Activated CD4-positive, alpha-beta T cell treated with anti-CD3 and anti-CD28 coated beads for 36 hours (primary cell): ENCODE measurements at regions not wholly inside any gene's neighbourhood (a gene's known extent, or its start where the extent isn't known, plus 50 kb on each side); places are given as distances from the start of the nearest gene placed in this dataset.

Experiments
- ATAC-seq: fragments of 200-7000 bp; cut with Tn5 transposase; one replicate; pipeline ENCODE4 v1.10.0; 2021; ENCODE audit warnings: mild to moderate bottlenecking, moderate library complexity
- CTCF ChIA-PET: fragments of 350-600 bp; sonication (Branson Sonifier 250); formaldehyde crosslinking; loops from one replicate; lab custom pipeline; 2021; ENCODE audit warnings: antibody characterized with exemption; lab: Charles Lee
- POLR2A ChIA-PET: fragments of 350-600 bp; sonication (Branson Sonifier 250); formaldehyde crosslinking; loops from one replicate; lab custom pipeline; 2021; ENCODE audit warnings: antibody characterized with exemption, inconsistent platforms; lab: Charles Lee
- DNase-seq: peaks from one replicate; pipeline ENCODE4 v3.0.0-alpha.2; 2020
- H3K27ac Mint-ChIP-seq: one replicate; pipeline ENCODE4 v1.8.0; 2021; ENCODE audit warnings: mixed read lengths
- H3K27me3 Mint-ChIP-seq: one replicate; pipeline ENCODE4 v1.8.0; 2021; ENCODE audit warnings: mixed read lengths
- H3K36me3 Mint-ChIP-seq: one replicate; pipeline ENCODE4 v1.8.0; 2021; ENCODE audit warnings: low read depth, mixed read lengths
- H3K4me1 Mint-ChIP-seq: one replicate; pipeline ENCODE4 v1.8.0; 2021; ENCODE audit warnings: mixed read lengths
- H3K4me3 Mint-ChIP-seq: one replicate; pipeline ENCODE4 v1.8.0; 2021; ENCODE audit warnings: mild to moderate bottlenecking, moderate library complexity, mixed read lengths
- H3K9me3 Mint-ChIP-seq: one replicate; pipeline ENCODE4 v1.8.0; 2021; ENCODE audit warnings: low read depth, mixed read lengths
- intact Hi-C, 2 experiments: fragments of 100-400 bp; cut with DNase I in 1 of 2; cut with micrococcal nuclease in 1 of 2; formaldehyde crosslinking; loops; one replicate each; pipeline versions ENCODE4 v1.14.2 to v1.15.1; 2022 to 2024; cut with DNase I, micrococcal nuclease

- ATAC-seq (no peak), DNase-seq (no peak)
- CTCF ChIA-PET = interaction anchor here (0.6 to 0.8 kb wide), 2 partner anchors 12 to 87 kb away, joined by 3 read pairs; no protein-coding TSS in a partner anchor
- Mint-ChIP-seq H3K9me3 (peaks cover 3% of the 10 kb centered on the region), H3K4me1 (peaks cover 25% of the 10 kb centered on the region), H3K27me3 (no peaks in the 10 kb centered on the region), H3K27ac (no peak overlapping the region), H3K36me3 (no peaks in the 10 kb centered on the region), H3K4me3 (no peak overlapping the region)
- intact Hi-C loops = no loop called here
- POLR2A ChIA-PET = no interaction called here
Observed at GRCh38 chr1:83694449-83694848, 304.5 kb downstream of the TTLL7 start.

DNA sequence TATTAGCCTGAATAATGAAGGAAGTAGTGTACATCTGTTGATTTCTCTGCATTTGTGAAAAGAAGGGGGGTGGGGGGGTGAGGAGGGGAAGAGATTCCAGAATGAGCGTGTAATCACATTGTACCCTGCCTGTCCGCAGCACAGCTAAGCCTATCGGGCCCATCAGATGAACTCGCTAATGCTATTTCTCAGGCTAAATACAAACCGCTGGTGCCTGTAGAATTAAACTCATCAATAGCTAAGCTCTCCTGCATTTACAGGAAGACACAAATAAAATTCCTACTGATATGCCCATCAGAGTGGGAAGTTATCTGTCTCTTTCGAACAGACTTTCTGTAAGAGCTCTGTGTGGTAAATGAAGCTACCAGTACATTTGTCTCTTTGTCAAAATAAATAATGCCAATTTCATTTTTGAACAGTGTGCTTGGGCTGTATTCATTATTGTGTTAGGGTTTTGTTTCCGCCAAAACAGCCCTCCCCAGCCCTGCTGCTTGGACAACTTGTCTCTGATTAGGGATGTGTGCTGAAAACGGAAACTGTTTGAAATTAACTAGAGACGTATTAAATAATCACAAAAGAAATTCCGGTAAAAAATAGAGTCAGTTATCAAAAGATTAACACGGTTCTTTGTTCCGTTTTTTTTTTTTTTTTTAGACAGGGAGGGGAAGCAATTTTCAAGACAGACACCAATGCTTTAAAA is 305.4 kb downstream of the TTLL7 start:
- CTCF ChIA-PET = no interaction called here
- no peaks in the 10 kb centered on the region for H3K27me3 Mint-ChIP-seq
- peaks cover 5% of the 10 kb centered on the region for H3K9me3 Mint-ChIP-seq
- POLR2A ChIA-PET = no interaction called here
- intact Hi-C loops = no loop called here
- H3K4me1 Mint-ChIP-seq = peaks cover 25% of the 10 kb centered on the region
- H3K27ac Mint-ChIP-seq = no peak overlapping the region
- no peaks in the 10 kb centered on the region for H3K36me3 Mint-ChIP-seq
- DNase-seq (no peak), ATAC-seq (no peak)
- peak overlapping the region; percentile 63 for H3K4me3 Mint-ChIP-seq

DNA sequence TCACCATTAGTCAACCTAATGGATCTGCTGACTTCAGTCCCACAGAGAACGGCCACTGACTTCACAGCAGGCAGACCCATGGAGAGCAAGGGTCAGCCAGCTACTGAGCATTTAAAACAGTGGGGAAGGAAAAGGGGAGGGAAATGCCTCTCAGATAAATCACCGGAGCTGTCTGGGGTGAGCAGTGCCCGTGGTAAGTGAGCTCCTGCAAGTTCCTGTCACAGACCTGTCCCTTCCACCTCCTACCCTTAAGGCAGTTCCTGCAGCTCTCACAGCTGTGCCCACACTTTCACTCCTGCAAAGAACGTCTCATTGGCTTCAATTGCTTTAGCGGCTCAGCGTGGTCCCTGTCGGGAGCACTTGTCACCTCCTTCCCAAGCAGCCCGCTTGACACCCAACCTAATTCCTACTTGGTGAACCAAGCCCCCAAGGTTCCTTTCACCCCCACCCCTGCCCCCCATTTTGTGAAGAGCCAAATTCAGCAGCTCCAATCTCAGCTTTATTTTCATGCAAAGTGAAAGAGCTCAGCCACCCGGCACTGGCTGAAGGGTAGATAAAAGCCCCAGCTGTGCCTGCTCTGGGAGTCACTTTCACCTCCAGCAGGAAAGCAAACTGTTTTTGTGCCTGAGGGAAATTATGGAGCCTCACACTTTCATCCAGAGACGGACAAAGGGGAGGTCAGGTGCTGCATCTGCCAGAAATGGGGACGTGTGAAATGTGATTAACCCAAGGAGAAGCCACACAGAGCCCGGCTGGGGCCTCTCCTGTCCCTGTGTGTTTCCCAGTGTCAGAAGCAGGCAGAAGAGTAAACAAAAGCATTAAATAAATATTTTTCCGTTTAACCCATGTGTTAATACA is 306.2 kb downstream of the TTLL7 start:
- intact Hi-C loops = no loop called here
- peak overlapping the region; percentile 21 for H3K27ac Mint-ChIP-seq
- CTCF ChIA-PET = no interaction called here
- peak overlapping the region; percentile 63 for H3K4me3 Mint-ChIP-seq
- POLR2A ChIA-PET = no interaction called here
- H3K27me3 Mint-ChIP-seq = no peaks in the 10 kb centered on the region
- no peaks in the 10 kb centered on the region for H3K36me3 Mint-ChIP-seq
- DNase-seq (peak; percentile 26), ATAC-seq (peak; percentile 74)
- H3K4me1 Mint-ChIP-seq = peaks cover 25% of the 10 kb centered on the region
- H3K9me3 Mint-ChIP-seq = peaks cover 7% of the 10 kb centered on the region

- Mint-ChIP-seq H3K36me3 (no peaks in the 10 kb centered on the region), H3K27ac (no peak overlapping the region), H3K4me3 (no peak overlapping the region), H3K4me1 (peaks cover 25% of the 10 kb centered on the region), H3K9me3 (peaks cover 8% of the 10 kb centered on the region), H3K27me3 (no peaks in the 10 kb centered on the region)
- POLR2A ChIA-PET = no interaction called here
- CTCF ChIA-PET = no interaction called here
- intact Hi-C loops = no loop called here
- ATAC-seq = no peak
- no peak for DNase-seq
Observed at GRCh38 chr1:83691953-83692500, 306.9 kb downstream of the TTLL7 start.

DNA sequence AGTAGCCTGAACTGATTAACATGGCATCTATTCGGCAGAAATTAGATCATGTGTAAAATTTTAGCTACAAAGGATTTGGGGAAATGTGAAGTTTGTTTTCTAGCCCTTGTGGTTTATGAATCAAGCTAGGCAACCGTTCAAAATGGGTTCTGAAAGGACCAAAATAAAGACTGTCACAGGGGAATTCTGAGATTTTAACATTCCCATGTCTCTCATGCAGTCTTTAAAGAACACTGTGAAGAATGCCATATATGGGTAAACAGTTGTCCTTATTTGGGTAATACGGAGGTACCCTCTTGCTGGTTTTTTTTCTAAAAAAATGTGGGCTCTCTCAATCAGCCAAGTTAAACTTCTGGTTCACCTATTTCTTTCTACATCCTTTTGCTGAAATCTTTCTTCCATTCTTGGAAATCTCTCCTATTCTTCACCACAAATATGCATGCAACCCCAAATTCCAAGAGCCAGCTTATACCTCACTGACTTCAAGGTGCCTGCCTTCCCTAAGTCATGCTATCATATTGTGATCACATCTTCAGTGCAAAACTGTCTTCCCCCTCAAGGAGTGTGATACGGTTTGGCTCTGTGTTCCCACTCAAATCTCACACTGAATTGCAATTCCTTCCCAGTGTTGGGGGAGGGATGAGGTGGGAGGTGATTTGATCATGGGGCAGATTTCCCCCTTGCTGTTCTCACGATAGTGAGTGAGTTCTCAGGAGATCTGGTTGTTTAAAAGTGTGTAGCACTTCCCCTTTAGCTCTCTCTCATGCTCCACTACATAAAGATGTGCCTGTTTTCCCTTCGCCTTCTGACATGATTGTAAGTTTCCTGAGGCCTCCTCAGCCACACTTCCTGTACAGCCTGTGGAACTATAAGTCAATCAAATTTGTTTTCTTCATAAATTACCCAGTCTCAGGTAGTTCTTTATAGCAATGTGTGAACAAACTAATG is 308.7 kb downstream of the TTLL7 start:
- intact Hi-C loops = no loop called here
- ChIA-PET POLR2A (no interaction called here), CTCF (no interaction called here)
- H3K27me3 Mint-ChIP-seq = no peaks in the 10 kb centered on the region
- peaks cover 25% of the 10 kb centered on the region for H3K4me1 Mint-ChIP-seq
- no peak overlapping the region for H3K27ac Mint-ChIP-seq
- H3K36me3 Mint-ChIP-seq = no peaks in the 10 kb centered on the region
- no peak overlapping the region for H3K4me3 Mint-ChIP-seq
- no peak for DNase-seq
- ATAC-seq = no peak
- H3K9me3 Mint-ChIP-seq = peaks cover 9% of the 10 kb centered on the region

- H3K4me1 Mint-ChIP-seq = no peaks in the 10 kb centered on the region
- ChIA-PET CTCF (no interaction called here), POLR2A (no interaction called here)
- H3K27ac Mint-ChIP-seq = no peak overlapping the region
- no peak for ATAC-seq
- H3K9me3 Mint-ChIP-seq = peaks cover 2% of the 10 kb centered on the region
- no peaks in the 10 kb centered on the region for H3K27me3 Mint-ChIP-seq
- no peak for DNase-seq
- intact Hi-C loops = no loop called here
- H3K4me3 Mint-ChIP-seq = no peak overlapping the region
- H3K36me3 Mint-ChIP-seq = no peaks in the 10 kb centered on the region
Observed at GRCh38 chr1:83682132-83682531, 316.8 kb downstream of the TTLL7 start.

DNA sequence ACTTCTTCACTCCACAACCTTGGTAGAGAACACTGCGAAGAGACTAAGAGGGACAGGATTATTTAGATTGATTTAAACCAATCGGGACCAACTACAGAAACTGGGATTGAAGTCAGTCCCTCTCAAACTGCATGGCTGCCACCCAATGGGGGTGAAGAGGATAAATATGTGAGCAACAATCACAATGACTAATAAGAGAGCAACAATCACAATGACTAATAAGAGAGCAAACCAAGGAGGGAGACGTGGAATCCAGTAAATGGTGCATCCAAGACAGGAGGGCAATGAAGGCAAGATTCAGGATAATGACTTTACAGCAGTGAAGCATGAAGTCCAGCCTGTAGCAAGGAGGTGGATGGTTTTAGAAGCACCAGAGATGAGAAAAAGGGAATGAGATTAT is 322.8 kb downstream of the TTLL7 start:
- no peaks in the 10 kb centered on the region for H3K9me3 Mint-ChIP-seq
- H3K27ac Mint-ChIP-seq = no peak overlapping the region
- no peak overlapping the region for H3K4me3 Mint-ChIP-seq
- CTCF ChIA-PET = no interaction called here
- no peaks in the 10 kb centered on the region for H3K36me3 Mint-ChIP-seq
- H3K27me3 Mint-ChIP-seq = no peaks in the 10 kb centered on the region
- POLR2A ChIA-PET = no interaction called here
- ATAC-seq (no peak), DNase-seq (no peak)
- no peaks in the 10 kb centered on the region for H3K4me1 Mint-ChIP-seq
- intact Hi-C loops = no loop called here

- POLR2A ChIA-PET = no interaction called here
- Mint-ChIP-seq H3K4me1 (no peaks in the 10 kb centered on the region), H3K36me3 (no peaks in the 10 kb centered on the region), H3K4me3 (no peak overlapping the region), H3K9me3 (peaks cover 5% of the 10 kb centered on the region), H3K27me3 (no peaks in the 10 kb centered on the region), H3K27ac (no peak overlapping the region)
- intact Hi-C loops = no loop called here
- ATAC-seq (peak; percentile 36), DNase-seq (no peak)
- CTCF ChIA-PET = interaction anchor here (1.2 kb wide), 1 partner anchor 9 kb away, joined by 4 read pairs; no protein-coding TSS in a partner anchor
Observed at GRCh38 chr1:83673312-83673711, 325.6 kb downstream of the TTLL7 start.

- Mint-ChIP-seq H3K9me3 (peaks cover 5% of the 10 kb centered on the region), H3K27me3 (no peaks in the 10 kb centered on the region), H3K27ac (no peak overlapping the region), H3K4me3 (no peak overlapping the region), H3K4me1 (no peaks in the 10 kb centered on the region), H3K36me3 (no peaks in the 10 kb centered on the region)
- intact Hi-C loops = no loop called here
- CTCF ChIA-PET = no interaction called here
- ATAC-seq (no peak), DNase-seq (no peak)
- POLR2A ChIA-PET = no interaction called here
Observed at GRCh38 chr1:83671586-83671985, 327.3 kb downstream of the TTLL7 start.

DNA sequence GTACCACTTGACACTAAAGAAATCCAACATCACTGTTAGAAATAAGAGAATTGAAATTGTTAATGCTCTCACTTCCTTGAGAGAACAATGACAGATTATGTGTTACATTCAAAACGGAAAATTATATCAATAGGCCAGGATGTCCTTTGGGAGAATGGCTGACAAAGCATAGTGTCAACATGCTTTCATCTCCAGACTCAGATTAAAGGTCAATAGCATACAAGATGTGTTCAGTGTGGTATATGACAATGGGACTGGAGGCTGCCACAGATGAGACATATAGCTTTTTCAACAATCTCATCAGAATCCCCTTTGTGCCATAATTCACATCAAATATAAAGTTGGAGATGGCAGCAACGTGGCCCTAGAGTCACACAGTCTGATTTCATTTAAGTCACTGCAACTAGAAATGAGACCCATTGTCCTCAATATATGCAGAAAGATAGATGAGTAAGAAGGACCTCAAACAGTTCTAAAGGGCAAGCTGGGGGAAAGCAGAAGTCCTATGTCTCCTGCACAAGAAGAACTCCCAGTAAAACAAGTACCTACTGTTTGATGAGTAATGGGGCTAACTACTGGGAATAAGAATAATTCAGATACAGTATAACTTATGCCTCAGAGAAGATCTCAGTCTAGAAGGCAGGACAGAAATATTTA is 327.9 kb downstream of the TTLL7 start:
- intact Hi-C loops = no loop called here
- no peaks in the 10 kb centered on the region for H3K4me1 Mint-ChIP-seq
- DNase-seq (no peak), ATAC-seq (no peak)
- no peak overlapping the region for H3K4me3 Mint-ChIP-seq
- H3K27ac Mint-ChIP-seq = no peak overlapping the region
- peaks cover 5% of the 10 kb centered on the region for H3K9me3 Mint-ChIP-seq
- no peaks in the 10 kb centered on the region for H3K27me3 Mint-ChIP-seq
- H3K36me3 Mint-ChIP-seq = no peaks in the 10 kb centered on the region
- POLR2A ChIA-PET = no interaction called here
- CTCF ChIA-PET = no interaction called here
